IPS DF 4.7 (cell line): ENCODE measurements at regions not wholly inside any gene's neighbourhood (a gene's known extent, or its start where the extent isn't known, plus 50 kb on each side); places are given as distances from the start of the nearest gene placed in this dataset.
"Not testable (repeated sequence)": the region's sequence is repeated elsewhere in the genome, so short reads cannot be mapped to it uniquely, and the experiment has no call there.

Experiments
- DNase-seq: peaks from one replicate; pipeline ENCODE4 v3.0.0-alpha.2; 2013; ENCODE audit warnings: low spot score; ENCODE audit errors: extremely low read depth

- no peak for DNase-seq
Observed at GRCh38 chr6:164401871-164402270, 907.5 kb downstream of the C6orf118 start.

- no peak for DNase-seq
Observed at GRCh38 chr6:164398647-164399046, 910.8 kb downstream of the C6orf118 start.

- no peak for DNase-seq
Observed at GRCh38 chr6:164396071-164397047, 913.0 kb downstream of the C6orf118 start.

GRCh38 chr6:164379795-164380194 is 929.6 kb downstream of the C6orf118 start:
- no peak for DNase-seq

GRCh38 chr6:164378330-164378729 is 931.1 kb downstream of the C6orf118 start:
- DNase-seq = no peak

- DNase-seq = no peak
Observed at GRCh38 chr6:164377348-164377918, 932.0 kb downstream of the C6orf118 start.

GRCh38 chr6:164370773-164371172 is 938.6 kb downstream of the C6orf118 start:
- DNase-seq = no peak

- DNase-seq = no peak
Observed at GRCh38 chr6:164359441-164359840, 944.9 kb downstream of the QKI start.

- no peak for DNase-seq
Observed at GRCh38 chr6:164359036-164359435, 944.5 kb downstream of the QKI start.

GRCh38 chr6:164356814-164357213 is 942.3 kb downstream of the QKI start:
- no peak for DNase-seq

- no peak for DNase-seq
Observed at GRCh38 chr6:164347455-164347854, 932.9 kb downstream of the QKI start.

GRCh38 chr6:164346631-164347030 is 932.1 kb downstream of the QKI start:
- no peak for DNase-seq

GRCh38 chr6:164345806-164346496 is 931.4 kb downstream of the QKI start:
- no peak for DNase-seq

GRCh38 chr6:164345327-164345726 is 930.8 kb downstream of the QKI start:
- no peak for DNase-seq

- DNase-seq = peak; percentile 79
Observed at GRCh38 chr6:164344801-164345291, 930.3 kb downstream of the QKI start.

- DNase-seq = not testable (repeated sequence)
Observed at GRCh38 chr6:164339442-164339841, 924.9 kb downstream of the QKI start.

- no peak for DNase-seq
Observed at GRCh38 chr6:164337925-164338397, 923.4 kb downstream of the QKI start.

- no peak for DNase-seq
Observed at GRCh38 chr6:164337024-164337924, 922.8 kb downstream of the QKI start.

- no peak for DNase-seq
Observed at GRCh38 chr6:164336455-164336854, 921.9 kb downstream of the QKI start.

- DNase-seq = no peak
Observed at GRCh38 chr6:164331026-164331425, 916.5 kb downstream of the QKI start.

GRCh38 chr6:164325168-164325567 is 910.6 kb downstream of the QKI start:
- no peak for DNase-seq
